Uterus (tissue), 3 donors: ENCODE measurements at regions not wholly inside any gene's neighbourhood (a gene's known extent, or its start where the extent isn't known, plus 50 kb on each side); places are given as distances from the start of the nearest gene placed in this dataset.

Experiments
- DNase-seq, 2 donors: peaks; one replicate each; pipeline ENCODE4 v3.0.0-alpha.2; 2019 to 2020
- H3K27ac ChIP-seq, 2 donors: fragments of 200-600 bp; sonication (generic); 1 replicate in 1 of 2; 2 replicates in 1 of 2; pipeline ENCODE4 v1.5.1; 2016 to 2018
- H3K27me3 ChIP-seq, 2 donors: fragments of 200-600 bp; sonication (generic); one replicate each; pipeline ENCODE4 v1.5.1; 2018 to 2019; ENCODE audit warnings: control low read depth in 1 of 2
- H3K36me3 ChIP-seq, 2 donors: fragments of 200-600 bp; sonication (generic); one replicate each; pipeline ENCODE4 v1.5.1; 2019; ENCODE audit warnings: control low read depth in 1 of 2
- H3K4me1 ChIP-seq, 2 donors: fragments of 200-600 bp; sonication (generic); one replicate each; pipeline ENCODE4 v1.5.1; 2018 to 2019; ENCODE audit warnings: control low read depth in 1 of 2
- H3K4me3 ChIP-seq, 2 donors: fragments of 200-600 bp; sonication (generic); 1 replicate in 1 of 2; 2 replicates in 1 of 2; pipeline ENCODE4 v1.5.1; 2018 to 2019; ENCODE audit warnings: mild to moderate bottlenecking in 1 of 2
- H3K9me3 ChIP-seq, 2 donors: fragments of 200-600 bp; sonication (generic); one replicate each; pipeline ENCODE4 v1.5.1; 2019; ENCODE audit warnings: control low read depth in 1 of 2
- POLR2A ChIP-seq, 2 donors: fragments of 450-650 bp; IDR thresholded peaks; one replicate each; pipeline ENCODE4 v1.6.1; 2016; ENCODE audit warnings: antibody characterized with exemption in 2 of 2, mild to moderate bottlenecking in 1 of 2, moderate library complexity in 1 of 2
- intact Hi-C: fragments of 100-400 bp; cut with DNase I; formaldehyde crosslinking; loops from one replicate; pipeline ENCODE4 v1.15.1; 2023; ENCODE audit warnings: low total_unique reads
- TF ChIP-seq, protein P1 (sequence below), 4 experiments: fragments of 200-600 bp in 2 of 4; fragments of 450-650 bp in 2 of 4; sonication (generic) in 2 of 4; IDR thresholded peaks; one replicate each; pipeline ENCODE4 v1.5.1; 2016 to 2019; ENCODE audit warnings: antibody characterized with exemption in 4 of 4, mild to moderate bottlenecking in 2 of 4, moderate library complexity in 1 of 4
- donor health status: DM: yes; HTN: yes; CAD: no.

GRCh38 chr5:109524555-109524954 is 114.8 kb upstream of the PJA2 start:
- H3K4me1 ChIP-seq, result no peaks in the 10 kb centered on the region
- H3K27ac ChIP-seq, result no peak overlapping the region
- no peaks in the 10 kb centered on the region for H3K36me3 ChIP-seq
- no peak for DNase-seq
- H3K27me3 ChIP-seq, result no peaks in the 10 kb centered on the region
- intact Hi-C loops, result no loop called here
- no peaks in the 10 kb centered on the region for H3K9me3 ChIP-seq
- TF ChIP-seq POLR2A (IDR thresholded peaks at IDR 0.05), result no peak
- no peak overlapping the region for H3K4me3 ChIP-seq

DNA sequence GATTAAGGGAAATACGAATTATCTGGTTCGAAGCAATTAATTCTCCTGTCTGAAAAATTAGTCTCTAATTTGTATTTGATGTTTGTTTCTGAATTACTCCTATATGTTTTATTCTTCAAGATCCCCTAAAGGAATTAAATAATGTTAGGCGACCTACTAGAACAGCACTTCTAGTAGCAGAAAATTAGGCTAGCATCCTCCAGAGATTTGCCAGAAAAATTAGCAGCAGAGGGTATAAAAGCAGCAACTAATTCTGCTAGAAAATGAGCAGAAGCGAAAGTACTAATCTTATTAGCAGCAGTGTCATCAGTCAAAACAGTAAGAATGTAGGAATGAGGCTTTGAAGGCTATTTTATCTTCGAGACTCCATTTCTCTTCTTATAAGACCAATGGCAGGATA is 114.3 kb upstream of the PJA2 start:
- no peaks in the 10 kb centered on the region for H3K27me3 ChIP-seq
- H3K27ac ChIP-seq, result no peak overlapping the region
- H3K36me3 ChIP-seq, result no peaks in the 10 kb centered on the region
- no peak for DNase-seq
- intact Hi-C loops, result no loop called here
- no peaks in the 10 kb centered on the region for H3K9me3 ChIP-seq
- no peaks in the 10 kb centered on the region for H3K4me1 ChIP-seq
- no peak overlapping the region for H3K4me3 ChIP-seq
- TF ChIP-seq, protein P1, sequence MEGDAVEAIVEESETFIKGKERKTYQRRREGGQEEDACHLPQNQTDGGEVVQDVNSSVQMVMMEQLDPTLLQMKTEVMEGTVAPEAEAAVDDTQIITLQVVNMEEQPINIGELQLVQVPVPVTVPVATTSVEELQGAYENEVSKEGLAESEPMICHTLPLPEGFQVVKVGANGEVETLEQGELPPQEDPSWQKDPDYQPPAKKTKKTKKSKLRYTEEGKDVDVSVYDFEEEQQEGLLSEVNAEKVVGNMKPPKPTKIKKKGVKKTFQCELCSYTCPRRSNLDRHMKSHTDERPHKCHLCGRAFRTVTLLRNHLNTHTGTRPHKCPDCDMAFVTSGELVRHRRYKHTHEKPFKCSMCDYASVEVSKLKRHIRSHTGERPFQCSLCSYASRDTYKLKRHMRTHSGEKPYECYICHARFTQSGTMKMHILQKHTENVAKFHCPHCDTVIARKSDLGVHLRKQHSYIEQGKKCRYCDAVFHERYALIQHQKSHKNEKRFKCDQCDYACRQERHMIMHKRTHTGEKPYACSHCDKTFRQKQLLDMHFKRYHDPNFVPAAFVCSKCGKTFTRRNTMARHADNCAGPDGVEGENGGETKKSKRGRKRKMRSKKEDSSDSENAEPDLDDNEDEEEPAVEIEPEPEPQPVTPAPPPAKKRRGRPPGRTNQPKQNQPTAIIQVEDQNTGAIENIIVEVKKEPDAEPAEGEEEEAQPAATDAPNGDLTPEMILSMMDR (IDR thresholded peaks at IDR 0.05), result no peak
- TF ChIP-seq POLR2A (IDR thresholded peaks at IDR 0.05), result no peak

DNA sequence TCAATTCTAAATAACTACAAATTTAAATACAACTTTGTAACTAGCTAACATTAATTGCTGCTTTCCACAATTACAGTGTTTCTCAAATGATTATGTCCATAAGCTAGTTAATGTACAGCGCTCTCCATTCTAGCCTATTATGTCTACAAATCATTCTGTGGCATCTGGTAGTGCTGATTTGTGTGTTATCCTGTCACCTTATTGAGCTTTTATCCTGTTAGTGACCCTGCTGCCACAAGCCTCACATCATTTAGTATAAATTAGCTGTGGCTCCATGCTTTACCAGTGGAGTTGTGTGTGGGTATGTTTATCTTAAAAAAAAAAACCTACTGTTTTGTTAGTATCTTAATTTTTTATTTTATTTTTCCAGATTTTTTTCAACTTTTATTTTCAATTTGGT is 112.6 kb upstream of the PJA2 start:
- intact Hi-C loops, result no loop called here
- Histone ChIP-seq H3K27me3 (no peaks in the 10 kb centered on the region), H3K4me1 (no peaks in the 10 kb centered on the region), H3K27ac (no peak overlapping the region), H3K4me3 (no peak overlapping the region), H3K36me3 (no peaks in the 10 kb centered on the region), H3K9me3 (no peaks in the 10 kb centered on the region)
- TF ChIP-seq, protein P1 (IDR thresholded peaks at IDR 0.05), result no peak
- no peak for TF ChIP-seq POLR2A (IDR thresholded peaks at IDR 0.05)
- DNase-seq, result no peak

DNA sequence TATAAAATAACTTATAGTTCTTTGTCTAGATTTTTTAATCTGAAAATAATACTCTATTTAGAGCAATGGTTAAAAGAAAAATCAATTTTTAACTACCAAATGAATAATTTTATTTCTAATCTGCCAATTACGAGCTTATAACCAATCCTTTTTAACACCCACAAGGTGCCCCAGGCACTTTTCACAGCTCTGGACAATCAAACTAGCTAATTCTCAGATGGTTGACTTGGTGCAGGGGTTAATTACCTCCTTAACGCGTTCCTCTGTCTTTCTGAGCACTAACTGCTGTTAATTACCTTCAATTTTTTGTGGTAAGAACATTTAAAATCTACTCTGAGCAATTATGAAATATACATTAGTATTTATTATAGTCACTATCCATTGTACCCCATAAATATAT is 109.6 kb upstream of the PJA2 start:
- H3K27ac ChIP-seq, result no peak overlapping the region
- H3K36me3 ChIP-seq, result no peaks in the 10 kb centered on the region
- intact Hi-C loops, result no loop called here
- H3K27me3 ChIP-seq, result no peaks in the 10 kb centered on the region
- TF ChIP-seq POLR2A (IDR thresholded peaks at IDR 0.05), result no peak
- TF ChIP-seq, protein P1 (IDR thresholded peaks at IDR 0.05), result no peak
- no peak overlapping the region for H3K4me3 ChIP-seq
- DNase-seq, result no peak
- no peaks in the 10 kb centered on the region for H3K4me1 ChIP-seq
- H3K9me3 ChIP-seq, result no peaks in the 10 kb centered on the region

- Histone ChIP-seq H3K27ac (no peak overlapping the region), H3K9me3 (no peaks in the 10 kb centered on the region), H3K4me3 (no peak overlapping the region), H3K4me1 (no peaks in the 10 kb centered on the region), H3K36me3 (no peaks in the 10 kb centered on the region), H3K27me3 (no peaks in the 10 kb centered on the region)
- TF ChIP-seq, protein P1 (IDR thresholded peaks at IDR 0.05), result no peak
- no peak for TF ChIP-seq POLR2A (IDR thresholded peaks at IDR 0.05)
- DNase-seq, result no peak
- intact Hi-C loops, result no loop called here
Measured at GRCh38 chr5:109516390-109516789, 106.6 kb upstream of the PJA2 start.
